ENCODE measurements at regions not wholly inside any gene's neighbourhood (a gene's known extent, or its start where the extent isn't known, plus 50 kb on each side); places are given as distances from the start of the nearest gene placed in this dataset.

- no peaks in the 10 kb centered on the region for H3K9me3 ChIP-seq (ENCODE audit: low read depth)
- Mint-ChIP-seq H3K4me1 (peaks cover 7% of the 10 kb centered on the region), H3K9me3 (peaks cover 2% of the 10 kb centered on the region), H3K36me3 (no peaks in the 10 kb centered on the region), H3K27ac (no peak overlapping the region), H3K4me3 (no peak overlapping the region), H3K27me3 (ENCODE audit: insufficient read depth, low read depth) (peaks cover 10% of the 10 kb centered on the region)
- no peaks in the 10 kb centered on the region for H3K27me3 ChIP-seq
- H3K4me3 ChIP-seq: no peak overlapping the region
- no peaks in the 10 kb centered on the region for H3K36me3 ChIP-seq
- no peaks in the 10 kb centered on the region for H3K79me2 ChIP-seq (ENCODE audit: low read depth)
- no peak overlapping the region for H3K4me2 ChIP-seq
- no peak overlapping the region for H2AFZ ChIP-seq (replicated peaks)
- H3K4me1 ChIP-seq: no peaks in the 10 kb centered on the region
- H4K20me1 ChIP-seq (ENCODE audit: low read depth): no peaks in the 10 kb centered on the region
- no peaks in the 10 kb centered on the region for H3F3A ChIP-seq (ENCODE audit: low read depth)
- DNase-seq (ENCODE audit: low spot score): no peak
- H3K27ac ChIP-seq: no peak overlapping the region
- TF ChIP-seq CTCF (IDR thresholded peaks at IDR 0.05) (no peak), EZH2phosphoT487 (IDR thresholded peaks at IDR 0.05) (no peak), EZH2 (IDR thresholded peaks at IDR 0.05) (no peak)
- H3K9ac ChIP-seq: no peak overlapping the region
These were observed 213.5 kb downstream of the CDH26 start for GRCh38 chr20:60171738-60172137.

- H2AFZ ChIP-seq (replicated peaks): no peak overlapping the region
- H3K36me3 ChIP-seq: no peaks in the 10 kb centered on the region
- TF ChIP-seq EZH2phosphoT487 (IDR thresholded peaks at IDR 0.05): no peak
- no peak for TF ChIP-seq EZH2 (IDR thresholded peaks at IDR 0.05)
- no peak for TF ChIP-seq CTCF (IDR thresholded peaks at IDR 0.05)
- no peaks in the 10 kb centered on the region for H3F3A ChIP-seq (ENCODE audit: low read depth)
- Mint-ChIP-seq H3K27me3 (ENCODE audit: insufficient read depth, low read depth) (peaks cover 10% of the 10 kb centered on the region), H3K27ac (no peak overlapping the region), H3K36me3 (no peaks in the 10 kb centered on the region), H3K9me3 (peaks cover 2% of the 10 kb centered on the region), H3K4me1 (peaks cover 7% of the 10 kb centered on the region), H3K4me3 (no peak overlapping the region)
- H3K9me3 ChIP-seq (ENCODE audit: low read depth): no peaks in the 10 kb centered on the region
- no peak for DNase-seq (ENCODE audit: low spot score)
- H3K27me3 ChIP-seq: no peaks in the 10 kb centered on the region
- H3K4me1 ChIP-seq: no peaks in the 10 kb centered on the region
- H3K4me2 ChIP-seq: no peak overlapping the region
- H4K20me1 ChIP-seq (ENCODE audit: low read depth): no peaks in the 10 kb centered on the region
- H3K9ac ChIP-seq: no peak overlapping the region
- H3K27ac ChIP-seq: no peak overlapping the region
- no peaks in the 10 kb centered on the region for H3K79me2 ChIP-seq (ENCODE audit: low read depth)
- no peak overlapping the region for H3K4me3 ChIP-seq
These were observed 214.2 kb downstream of the CDH26 start for GRCh38 chr20:60172346-60172984.

GRCh38 chr20:60177080-60177479, 218.9 kb downstream of the CDH26 start:
- Histone ChIP-seq H3K27ac (no peak overlapping the region), H3K79me2 (ENCODE audit: low read depth) (no peaks in the 10 kb centered on the region), H3K4me1 (no peaks in the 10 kb centered on the region), H3K36me3 (no peaks in the 10 kb centered on the region), H3K9me3 (ENCODE audit: low read depth) (no peaks in the 10 kb centered on the region), H4K20me1 (ENCODE audit: low read depth) (no peaks in the 10 kb centered on the region), H3K4me3 (no peak overlapping the region), H2AFZ (replicated peaks) (no peak overlapping the region), H3K9ac (no peak overlapping the region), H3K27me3 (no peaks in the 10 kb centered on the region), H3F3A (ENCODE audit: low read depth) (no peaks in the 10 kb centered on the region), H3K4me2 (no peak overlapping the region)
- no peaks in the 10 kb centered on the region for H3K36me3 Mint-ChIP-seq
- TF ChIP-seq EZH2 (IDR thresholded peaks at IDR 0.05) (no peak), CTCF (IDR thresholded peaks at IDR 0.05) (no peak), EZH2phosphoT487 (IDR thresholded peaks at IDR 0.05) (no peak)
- H3K4me1 Mint-ChIP-seq: no peaks in the 10 kb centered on the region
- H3K9me3 Mint-ChIP-seq: no peaks in the 10 kb centered on the region
- no peak overlapping the region for H3K4me3 Mint-ChIP-seq
- no peak for DNase-seq (ENCODE audit: low spot score)
- H3K27ac Mint-ChIP-seq: no peak overlapping the region
- H3K27me3 Mint-ChIP-seq (ENCODE audit: insufficient read depth, low read depth): peaks cover under 1% of the 10 kb centered on the region
